GM23338 (cell line): ENCODE measurements at regions not wholly inside any gene's neighbourhood (a gene's known extent, or its start where the extent isn't known, plus 50 kb on each side); places are given as distances from the start of the nearest gene placed in this dataset.

Experiments used
- ATAC-seq: fragments of 200-7000 bp; cut with Tn5 transposase; 3 replicates; pipeline ENCODE4 v1.9.1; 2020
- DNase-seq: peaks from one replicate; pipeline ENCODE4 v3.0.0-alpha.2; 2015; ENCODE audit warnings: low spot score
- H2AFZ ChIP-seq: fragments of 200-600 bp; sonication (generic); 2 replicates; pipeline ENCODE4 v1.8.0; 2016; ENCODE audit warnings: antibody characterized with exemption, mild to moderate bottlenecking, moderate library complexity
- H3F3A ChIP-seq: fragments of 200-600 bp; sonication (generic); replicated peaks from 2 replicates; pipeline ENCODE4 v1.8.0; 2017; ENCODE audit warnings: antibody characterized with exemption, mixed run types, low read depth
- H3K27ac ChIP-seq: fragments of 200-600 bp; sonication (generic); 2 replicates; pipeline ENCODE4 v1.6.1; 2016; ENCODE audit warnings: low read depth
- H3K27me3 ChIP-seq: fragments of 200-600 bp; sonication (generic); 2 replicates; pipeline ENCODE4 v1.8.0; 2016; ENCODE audit warnings: mild to moderate bottlenecking, mixed run types, moderate library complexity; ENCODE audit not compliant: insufficient read depth
- H3K36me3 ChIP-seq: fragments of 200-600 bp; sonication (generic); 2 replicates; pipeline ENCODE4 v1.8.0; 2016; ENCODE audit warnings: mild to moderate bottlenecking; ENCODE audit not compliant: insufficient read depth
- H3K4me1 ChIP-seq: fragments of 200-600 bp; sonication (generic); 2 replicates; pipeline ENCODE4 v1.8.0; 2016; ENCODE audit warnings: mild to moderate bottlenecking, moderate library complexity; ENCODE audit not compliant: insufficient read depth
- H3K4me2 ChIP-seq: fragments of 200-600 bp; sonication (generic); 2 replicates; pipeline ENCODE4 v1.7.1; 2017; ENCODE audit warnings: mixed run types
- H3K4me3 ChIP-seq: fragments of 200-600 bp; sonication (generic); 2 replicates; pipeline ENCODE4 v1.6.1; 2016; ENCODE audit warnings: mixed run types
- H3K79me2 ChIP-seq: fragments of 200-600 bp; sonication (generic); replicated peaks from 2 replicates; pipeline ENCODE4 v1.8.0; 2017; ENCODE audit warnings: mild to moderate bottlenecking; ENCODE audit not compliant: insufficient read depth
- H3K9me2 ChIP-seq: fragments of 200-600 bp; sonication (generic); 2 replicates; pipeline ENCODE4 v1.8.0; 2017; ENCODE audit not compliant: insufficient read depth
- H4K20me1 ChIP-seq: fragments of 200-600 bp; sonication (generic); replicated peaks from 2 replicates; pipeline ENCODE4 v1.8.0; 2017; ENCODE audit warnings: mild to moderate bottlenecking; ENCODE audit not compliant: insufficient read depth
- H3K27ac Mint-ChIP-seq: 2 replicates; pipeline ENCODE4 v1.8.0; 2020; ENCODE audit warnings: inconsistent platforms, mild to moderate bottlenecking, moderate library complexity, mixed read lengths
- H3K27me3 Mint-ChIP-seq: 3 replicates; pipeline ENCODE4 v1.8.0; 2022; ENCODE audit warnings: low read depth, mild to moderate bottlenecking, moderate library complexity, mixed read lengths, inconsistent platforms; ENCODE audit not compliant: insufficient read depth, poor library complexity
- H3K36me3 Mint-ChIP-seq: 3 replicates; pipeline ENCODE4 v1.8.0; 2021; ENCODE audit warnings: low read depth, mild to moderate bottlenecking, inconsistent platforms, moderate library complexity, mixed read lengths
- H3K4me1 Mint-ChIP-seq: 3 replicates; pipeline ENCODE4 v1.8.0; 2020; ENCODE audit warnings: mild to moderate bottlenecking, inconsistent platforms, mixed read lengths
- H3K4me3 Mint-ChIP-seq: 3 replicates; pipeline ENCODE4 v1.8.0; 2021; ENCODE audit warnings: moderate library complexity, mild to moderate bottlenecking, inconsistent platforms, mixed read lengths
- H3K9me3 Mint-ChIP-seq: 3 replicates; pipeline ENCODE4 v1.8.0; 2020; ENCODE audit warnings: moderate library complexity, mild to moderate bottlenecking, inconsistent platforms, mixed read lengths
- CREB1 ChIP-seq: fragments of 250-450 bp; sonication (Bioruptor Pico); IDR thresholded peaks from 2 replicates; pipeline ENCODE4 v1.5.0; 2020; ENCODE audit warnings: low read depth, mild to moderate bottlenecking, moderate library complexity
- EZH2 ChIP-seq: fragments of 200-600 bp; sonication (generic); IDR thresholded peaks from one replicate; pipeline ENCODE4 v1.8.0; 2017; ENCODE audit warnings: antibody characterized with exemption, mild to moderate bottlenecking, low read depth; ENCODE audit not compliant: unreplicated experiment
- EZH2phosphoT487 ChIP-seq: fragments of 200-600 bp; sonication (generic); IDR thresholded peaks from one replicate; pipeline ENCODE4 v1.8.1; 2018; ENCODE audit warnings: antibody characterized with exemption; ENCODE audit not compliant: unreplicated experiment
- JUNB ChIP-seq: IDR thresholded peaks from one replicate; pipeline ENCODE4 v1.6.1; 2016; ENCODE audit warnings: antibody characterized with exemption; ENCODE audit not compliant: unreplicated experiment
- NANOG ChIP-seq: IDR thresholded peaks from 2 replicates; pipeline ENCODE4 v1.6.1; 2016; ENCODE audit warnings: antibody characterized with exemption, borderline replicate concordance
- POLR2AphosphoS5 ChIP-seq: IDR thresholded peaks from 2 replicates; pipeline ENCODE4 v1.6.1; 2016; ENCODE audit warnings: antibody characterized with exemption, low read depth
- STAT1 ChIP-seq: IDR thresholded peaks from one replicate; pipeline ENCODE4 v1.6.1; 2016; ENCODE audit warnings: antibody characterized with exemption; ENCODE audit not compliant: unreplicated experiment
- ZNF114 ChIP-seq: fragments of 250-450 bp; sonication (Bioruptor Pico); IDR thresholded peaks from 2 replicates; pipeline ENCODE4 v1.5.0; 2020; ENCODE audit warnings: mild to moderate bottlenecking, moderate library complexity
- ZNF331 ChIP-seq: fragments of 250-450 bp; sonication (Bioruptor Pico); IDR thresholded peaks from 2 replicates; pipeline ENCODE4 v1.5.0; 2020; ENCODE audit warnings: low read depth, mild to moderate bottlenecking, moderate library complexity
- TF ChIP-seq, protein P1 (sequence below), 2 experiments: fragments of 200-600 bp in 1 of 2; sonication (generic) in 1 of 2; conservative IDR thresholded peaks; 2 replicates each; pipeline versions ENCODE4 v1.5.1 to v1.6.1; 2016 to 2017; ENCODE audit warnings: antibody characterized with exemption in 2 of 2, low read depth in 2 of 2, mild to moderate bottlenecking in 2 of 2, moderate library complexity in 1 of 2
- TF ChIP-seq, protein P2 (sequence below): IDR thresholded peaks from 2 replicates; pipeline ENCODE4 v1.6.1; 2016; ENCODE audit warnings: antibody characterized with exemption
- TF ChIP-seq, protein P3 (sequence below): fragments of 250-450 bp; sonication (Bioruptor Pico); IDR thresholded peaks from 2 replicates; pipeline ENCODE4 v1.5.0; 2020; ENCODE audit warnings: mild to moderate bottlenecking, moderate library complexity
- TF ChIP-seq, protein P4 (sequence below): IDR thresholded peaks from one replicate; pipeline ENCODE4 v1.6.1; 2018; ENCODE audit warnings: antibody characterized with exemption; ENCODE audit not compliant: unreplicated experiment

DNA sequence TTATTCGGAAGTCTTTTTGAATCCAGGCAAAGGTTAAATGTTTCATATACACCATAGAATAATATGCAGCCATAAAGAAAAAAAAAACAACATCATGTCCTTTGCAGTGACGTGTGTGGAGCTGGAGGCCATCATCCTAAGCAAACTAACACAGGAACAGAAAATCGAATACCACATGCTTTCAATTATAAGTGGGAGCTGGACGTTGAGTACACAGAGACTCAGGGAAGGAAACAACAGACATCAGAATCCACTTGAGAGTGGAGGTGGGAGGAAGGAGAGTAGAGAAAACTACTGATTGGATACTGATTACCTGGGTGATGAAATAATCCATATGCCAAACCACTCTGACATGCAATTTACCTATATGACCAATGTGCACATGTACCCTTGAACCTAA, 293.4 kb downstream of the KLF6 start:
- H2AFZ ChIP-seq, result no peak overlapping the region
- Mint-ChIP-seq H3K4me1 (peaks cover 24% of the 10 kb centered on the region), H3K27ac (no peak overlapping the region), H3K36me3 (no peaks in the 10 kb centered on the region), H3K27me3 (peaks cover 2% of the 10 kb centered on the region), H3K4me3 (no peak overlapping the region), H3K9me3 (no peaks in the 10 kb centered on the region; the same call in 1 of the 3 replicates)
- H3K36me3 ChIP-seq, result no peaks in the 10 kb centered on the region
- H3K4me1 ChIP-seq, result peaks cover 21% of the 10 kb centered on the region
- TF ChIP-seq CREB1 (CRISPR knock-in tag) (no peak), POLR2AphosphoS5 (no peak), EZH2phosphoT487 (no peak), NANOG (no peak), JUNB (no peak), EZH2 (no peak), ZNF331 (CRISPR knock-in tag) (no peak), ZNF114 (CRISPR knock-in tag) (no peak), STAT1 (no peak)
- TF ChIP-seq, protein P1, sequence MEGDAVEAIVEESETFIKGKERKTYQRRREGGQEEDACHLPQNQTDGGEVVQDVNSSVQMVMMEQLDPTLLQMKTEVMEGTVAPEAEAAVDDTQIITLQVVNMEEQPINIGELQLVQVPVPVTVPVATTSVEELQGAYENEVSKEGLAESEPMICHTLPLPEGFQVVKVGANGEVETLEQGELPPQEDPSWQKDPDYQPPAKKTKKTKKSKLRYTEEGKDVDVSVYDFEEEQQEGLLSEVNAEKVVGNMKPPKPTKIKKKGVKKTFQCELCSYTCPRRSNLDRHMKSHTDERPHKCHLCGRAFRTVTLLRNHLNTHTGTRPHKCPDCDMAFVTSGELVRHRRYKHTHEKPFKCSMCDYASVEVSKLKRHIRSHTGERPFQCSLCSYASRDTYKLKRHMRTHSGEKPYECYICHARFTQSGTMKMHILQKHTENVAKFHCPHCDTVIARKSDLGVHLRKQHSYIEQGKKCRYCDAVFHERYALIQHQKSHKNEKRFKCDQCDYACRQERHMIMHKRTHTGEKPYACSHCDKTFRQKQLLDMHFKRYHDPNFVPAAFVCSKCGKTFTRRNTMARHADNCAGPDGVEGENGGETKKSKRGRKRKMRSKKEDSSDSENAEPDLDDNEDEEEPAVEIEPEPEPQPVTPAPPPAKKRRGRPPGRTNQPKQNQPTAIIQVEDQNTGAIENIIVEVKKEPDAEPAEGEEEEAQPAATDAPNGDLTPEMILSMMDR (conservative IDR thresholded peaks at IDR 0.05; ENCODE audit: low read depth in 2 of 2), result no peak
- TF ChIP-seq, protein P2, sequence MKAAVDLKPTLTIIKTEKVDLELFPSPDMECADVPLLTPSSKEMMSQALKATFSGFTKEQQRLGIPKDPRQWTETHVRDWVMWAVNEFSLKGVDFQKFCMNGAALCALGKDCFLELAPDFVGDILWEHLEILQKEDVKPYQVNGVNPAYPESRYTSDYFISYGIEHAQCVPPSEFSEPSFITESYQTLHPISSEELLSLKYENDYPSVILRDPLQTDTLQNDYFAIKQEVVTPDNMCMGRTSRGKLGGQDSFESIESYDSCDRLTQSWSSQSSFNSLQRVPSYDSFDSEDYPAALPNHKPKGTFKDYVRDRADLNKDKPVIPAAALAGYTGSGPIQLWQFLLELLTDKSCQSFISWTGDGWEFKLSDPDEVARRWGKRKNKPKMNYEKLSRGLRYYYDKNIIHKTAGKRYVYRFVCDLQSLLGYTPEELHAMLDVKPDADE, result no peak
- TF ChIP-seq, protein P3, sequence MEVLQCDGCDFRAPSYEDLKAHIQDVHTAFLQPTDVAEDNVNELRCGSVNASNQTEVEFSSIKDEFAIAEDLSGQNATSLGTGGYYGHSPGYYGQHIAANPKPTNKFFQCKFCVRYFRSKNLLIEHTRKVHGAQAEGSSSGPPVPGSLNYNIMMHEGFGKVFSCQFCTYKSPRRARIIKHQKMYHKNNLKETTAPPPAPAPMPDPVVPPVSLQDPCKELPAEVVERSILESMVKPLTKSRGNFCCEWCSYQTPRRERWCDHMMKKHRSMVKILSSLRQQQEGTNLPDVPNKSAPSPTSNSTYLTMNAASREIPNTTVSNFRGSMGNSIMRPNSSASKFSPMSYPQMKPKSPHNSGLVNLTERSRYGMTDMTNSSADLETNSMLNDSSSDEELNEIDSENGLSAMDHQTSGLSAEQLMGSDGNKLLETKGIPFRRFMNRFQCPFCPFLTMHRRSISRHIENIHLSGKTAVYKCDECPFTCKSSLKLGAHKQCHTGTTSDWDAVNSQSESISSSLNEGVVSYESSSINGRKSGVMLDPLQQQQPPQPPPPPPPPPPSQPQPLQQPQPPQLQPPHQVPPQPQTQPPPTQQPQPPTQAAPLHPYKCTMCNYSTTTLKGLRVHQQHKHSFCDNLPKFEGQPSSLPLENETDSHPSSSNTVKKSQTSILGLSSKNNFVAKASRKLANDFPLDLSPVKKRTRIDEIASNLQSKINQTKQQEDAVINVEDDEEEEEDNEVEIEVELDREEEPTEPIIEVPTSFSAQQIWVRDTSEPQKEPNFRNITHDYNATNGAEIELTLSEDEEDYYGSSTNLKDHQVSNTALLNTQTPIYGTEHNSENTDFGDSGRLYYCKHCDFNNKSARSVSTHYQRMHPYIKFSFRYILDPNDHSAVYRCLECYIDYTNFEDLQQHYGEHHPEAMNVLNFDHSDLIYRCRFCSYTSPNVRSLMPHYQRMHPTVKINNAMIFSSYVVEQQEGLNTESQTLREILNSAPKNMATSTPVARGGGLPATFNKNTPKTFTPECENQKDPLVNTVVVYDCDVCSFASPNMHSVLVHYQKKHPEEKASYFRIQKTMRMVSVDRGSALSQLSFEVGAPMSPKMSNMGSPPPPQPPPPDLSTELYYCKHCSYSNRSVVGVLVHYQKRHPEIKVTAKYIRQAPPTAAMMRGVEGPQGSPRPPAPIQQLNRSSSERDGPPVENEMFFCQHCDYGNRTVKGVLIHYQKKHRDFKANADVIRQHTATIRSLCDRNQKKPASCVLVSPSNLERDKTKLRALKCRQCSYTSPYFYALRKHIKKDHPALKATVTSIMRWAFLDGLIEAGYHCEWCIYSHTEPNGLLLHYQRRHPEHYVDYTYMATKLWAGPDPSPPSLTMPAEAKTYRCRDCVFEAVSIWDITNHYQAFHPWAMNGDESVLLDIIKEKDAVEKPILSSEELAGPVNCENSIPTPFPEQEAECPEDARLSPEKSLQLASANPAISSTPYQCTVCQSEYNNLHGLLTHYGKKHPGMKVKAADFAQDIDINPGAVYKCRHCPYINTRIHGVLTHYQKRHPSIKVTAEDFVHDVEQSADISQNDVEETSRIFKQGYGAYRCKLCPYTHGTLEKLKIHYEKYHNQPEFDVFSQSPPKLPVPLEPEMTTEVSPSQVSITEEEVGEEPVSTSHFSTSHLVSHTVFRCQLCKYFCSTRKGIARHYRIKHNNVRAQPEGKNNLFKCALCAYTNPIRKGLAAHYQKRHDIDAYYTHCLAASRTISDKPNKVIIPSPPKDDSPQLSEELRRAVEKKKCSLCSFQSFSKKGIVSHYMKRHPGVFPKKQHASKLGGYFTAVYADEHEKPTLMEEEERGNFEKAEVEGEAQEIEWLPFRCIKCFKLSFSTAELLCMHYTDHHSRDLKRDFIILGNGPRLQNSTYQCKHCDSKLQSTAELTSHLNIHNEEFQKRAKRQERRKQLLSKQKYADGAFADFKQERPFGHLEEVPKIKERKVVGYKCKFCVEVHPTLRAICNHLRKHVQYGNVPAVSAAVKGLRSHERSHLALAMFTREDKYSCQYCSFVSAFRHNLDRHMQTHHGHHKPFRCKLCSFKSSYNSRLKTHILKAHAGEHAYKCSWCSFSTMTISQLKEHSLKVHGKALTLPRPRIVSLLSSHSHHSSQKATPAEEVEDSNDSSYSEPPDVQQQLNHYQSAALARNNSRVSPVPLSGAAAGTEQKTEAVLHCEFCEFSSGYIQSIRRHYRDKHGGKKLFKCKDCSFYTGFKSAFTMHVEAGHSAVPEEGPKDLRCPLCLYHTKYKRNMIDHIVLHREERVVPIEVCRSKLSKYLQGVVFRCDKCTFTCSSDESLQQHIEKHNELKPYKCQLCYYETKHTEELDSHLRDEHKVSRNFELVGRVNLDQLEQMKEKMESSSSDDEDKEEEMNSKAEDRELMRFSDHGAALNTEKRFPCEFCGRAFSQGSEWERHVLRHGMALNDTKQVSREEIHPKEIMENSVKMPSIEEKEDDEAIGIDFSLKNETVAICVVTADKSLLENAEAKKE (CRISPR knock-in tag), result no peak
- TF ChIP-seq, protein P4, sequence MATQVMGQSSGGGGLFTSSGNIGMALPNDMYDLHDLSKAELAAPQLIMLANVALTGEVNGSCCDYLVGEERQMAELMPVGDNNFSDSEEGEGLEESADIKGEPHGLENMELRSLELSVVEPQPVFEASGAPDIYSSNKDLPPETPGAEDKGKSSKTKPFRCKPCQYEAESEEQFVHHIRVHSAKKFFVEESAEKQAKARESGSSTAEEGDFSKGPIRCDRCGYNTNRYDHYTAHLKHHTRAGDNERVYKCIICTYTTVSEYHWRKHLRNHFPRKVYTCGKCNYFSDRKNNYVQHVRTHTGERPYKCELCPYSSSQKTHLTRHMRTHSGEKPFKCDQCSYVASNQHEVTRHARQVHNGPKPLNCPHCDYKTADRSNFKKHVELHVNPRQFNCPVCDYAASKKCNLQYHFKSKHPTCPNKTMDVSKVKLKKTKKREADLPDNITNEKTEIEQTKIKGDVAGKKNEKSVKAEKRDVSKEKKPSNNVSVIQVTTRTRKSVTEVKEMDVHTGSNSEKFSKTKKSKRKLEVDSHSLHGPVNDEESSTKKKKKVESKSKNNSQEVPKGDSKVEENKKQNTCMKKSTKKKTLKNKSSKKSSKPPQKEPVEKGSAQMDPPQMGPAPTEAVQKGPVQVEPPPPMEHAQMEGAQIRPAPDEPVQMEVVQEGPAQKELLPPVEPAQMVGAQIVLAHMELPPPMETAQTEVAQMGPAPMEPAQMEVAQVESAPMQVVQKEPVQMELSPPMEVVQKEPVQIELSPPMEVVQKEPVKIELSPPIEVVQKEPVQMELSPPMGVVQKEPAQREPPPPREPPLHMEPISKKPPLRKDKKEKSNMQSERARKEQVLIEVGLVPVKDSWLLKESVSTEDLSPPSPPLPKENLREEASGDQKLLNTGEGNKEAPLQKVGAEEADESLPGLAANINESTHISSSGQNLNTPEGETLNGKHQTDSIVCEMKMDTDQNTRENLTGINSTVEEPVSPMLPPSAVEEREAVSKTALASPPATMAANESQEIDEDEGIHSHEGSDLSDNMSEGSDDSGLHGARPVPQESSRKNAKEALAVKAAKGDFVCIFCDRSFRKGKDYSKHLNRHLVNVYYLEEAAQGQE, result no peak
- H3K4me3 ChIP-seq, result no peak overlapping the region
- H3K79me2 ChIP-seq, result no peaks in the 10 kb centered on the region
- ATAC-seq (no peak), DNase-seq (no peak)
- H3K27me3 ChIP-seq, result no peaks in the 10 kb centered on the region
- no peaks in the 10 kb centered on the region for H4K20me1 ChIP-seq
- no peaks in the 10 kb centered on the region for H3F3A ChIP-seq
- no peak overlapping the region for H3K4me2 ChIP-seq
- no peak overlapping the region for H3K27ac ChIP-seq
- 0 out of 2 replicates have a peak, but pooled peaks cover 3% of the 10 kb centered on the region for H3K9me2 ChIP-seq
